ENCODE measurements at regions not wholly inside any gene's neighbourhood (a gene's known extent, or its start where the extent isn't known, plus 50 kb on each side); places are given as distances from the start of the nearest gene placed in this dataset.

GRCh38 chr13:109572389-109572788 lies 214.0 kb downstream of the IRS2 start:
- TF ChIP-seq, protein P1, sequence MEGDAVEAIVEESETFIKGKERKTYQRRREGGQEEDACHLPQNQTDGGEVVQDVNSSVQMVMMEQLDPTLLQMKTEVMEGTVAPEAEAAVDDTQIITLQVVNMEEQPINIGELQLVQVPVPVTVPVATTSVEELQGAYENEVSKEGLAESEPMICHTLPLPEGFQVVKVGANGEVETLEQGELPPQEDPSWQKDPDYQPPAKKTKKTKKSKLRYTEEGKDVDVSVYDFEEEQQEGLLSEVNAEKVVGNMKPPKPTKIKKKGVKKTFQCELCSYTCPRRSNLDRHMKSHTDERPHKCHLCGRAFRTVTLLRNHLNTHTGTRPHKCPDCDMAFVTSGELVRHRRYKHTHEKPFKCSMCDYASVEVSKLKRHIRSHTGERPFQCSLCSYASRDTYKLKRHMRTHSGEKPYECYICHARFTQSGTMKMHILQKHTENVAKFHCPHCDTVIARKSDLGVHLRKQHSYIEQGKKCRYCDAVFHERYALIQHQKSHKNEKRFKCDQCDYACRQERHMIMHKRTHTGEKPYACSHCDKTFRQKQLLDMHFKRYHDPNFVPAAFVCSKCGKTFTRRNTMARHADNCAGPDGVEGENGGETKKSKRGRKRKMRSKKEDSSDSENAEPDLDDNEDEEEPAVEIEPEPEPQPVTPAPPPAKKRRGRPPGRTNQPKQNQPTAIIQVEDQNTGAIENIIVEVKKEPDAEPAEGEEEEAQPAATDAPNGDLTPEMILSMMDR (IDR thresholded peaks at IDR 0.05) = no peak
- Histone ChIP-seq H3K9me3 (no peaks in the 10 kb centered on the region), H3K36me3 (no peaks in the 10 kb centered on the region), H3K4me1 (no peaks in the 10 kb centered on the region), H3K4me3 (no peak overlapping the region), H3K27me3 (no peaks in the 10 kb centered on the region), H3K27ac (no peak overlapping the region)
- DNase-seq = no peak
- intact Hi-C loops (cut with DNase I; ENCODE audit: low total_unique reads) = no loop called here

DNA sequence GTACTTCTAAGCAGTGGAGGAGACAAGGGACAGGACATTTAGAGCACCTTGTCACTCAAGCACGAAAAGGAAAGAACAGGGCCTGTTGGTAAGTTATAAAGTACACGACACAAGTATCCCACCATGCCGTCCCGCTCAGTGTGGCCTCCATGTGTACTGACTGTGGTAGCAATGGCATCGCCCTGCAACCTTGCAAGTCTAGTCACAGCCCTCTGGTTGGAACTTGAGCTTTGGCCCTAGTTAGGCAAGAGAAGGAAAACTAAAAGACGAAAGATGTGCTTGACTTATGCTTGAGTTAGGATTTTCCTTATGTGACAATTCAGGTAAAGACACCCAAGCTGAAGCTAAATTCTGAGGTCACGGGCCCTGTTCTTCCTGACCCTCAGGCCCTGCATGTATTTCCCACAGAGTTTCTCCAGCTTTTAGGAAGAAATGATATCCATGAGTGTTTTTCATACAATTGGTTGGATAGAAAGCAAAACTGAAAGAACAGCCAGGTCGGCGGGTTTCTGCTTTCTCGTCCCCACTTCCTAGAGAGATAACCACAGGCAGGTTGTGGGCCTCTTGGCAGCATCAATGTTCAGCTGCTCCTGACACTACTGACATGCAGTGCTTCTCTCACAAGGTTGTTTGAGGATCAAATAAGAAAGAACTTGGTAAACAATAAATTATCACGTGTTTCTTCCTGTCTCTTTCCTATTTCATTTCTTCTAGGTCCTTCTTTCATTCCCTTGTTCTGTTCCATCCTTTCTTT lies 216.2 kb downstream of the IRS2 start:
- DNase-seq = no peak
- Histone ChIP-seq H3K36me3 (no peaks in the 10 kb centered on the region), H3K4me3 (no peak overlapping the region), H3K9me3 (no peaks in the 10 kb centered on the region), H3K4me1 (no peaks in the 10 kb centered on the region), H3K27ac (no peak overlapping the region), H3K27me3 (no peaks in the 10 kb centered on the region)
- TF ChIP-seq, protein P1 (IDR thresholded peaks at IDR 0.05) = no peak
- intact Hi-C loops (cut with DNase I; ENCODE audit: low total_unique reads) = no loop called here

- H3K27ac ChIP-seq = no peak overlapping the region
- H3K27me3 ChIP-seq = no peaks in the 10 kb centered on the region
- no peak overlapping the region for H3K4me3 ChIP-seq
- TF ChIP-seq, protein P1 (IDR thresholded peaks at IDR 0.05) = no peak
- H3K9me3 ChIP-seq = no peaks in the 10 kb centered on the region
- intact Hi-C loops (cut with DNase I; ENCODE audit: low total_unique reads) = no loop called here
- H3K4me1 ChIP-seq = no peaks in the 10 kb centered on the region
- DNase-seq = no peak
- H3K36me3 ChIP-seq = no peaks in the 10 kb centered on the region
These were observed 218.0 kb downstream of the IRS2 start for GRCh38 chr13:109568339-109568818.

- Histone ChIP-seq H3K4me1 (no peaks in the 10 kb centered on the region), H3K27me3 (no peaks in the 10 kb centered on the region), H3K4me3 (no peak overlapping the region), H3K9me3 (no peaks in the 10 kb centered on the region), H3K27ac (no peak overlapping the region), H3K36me3 (no peaks in the 10 kb centered on the region)
- intact Hi-C loops (cut with DNase I; ENCODE audit: low total_unique reads) = no loop called here
- no peak for DNase-seq
- TF ChIP-seq, protein P1 (IDR thresholded peaks at IDR 0.05) = no peak
These were observed 219.1 kb downstream of the IRS2 start for GRCh38 chr13:109567315-109567714.

GRCh38 chr13:109565877-109566276 lies 220.5 kb downstream of the IRS2 start:
- no peak overlapping the region for H3K4me3 ChIP-seq
- no peaks in the 10 kb centered on the region for H3K9me3 ChIP-seq
- intact Hi-C loops (cut with DNase I; ENCODE audit: low total_unique reads) = no loop called here
- H3K36me3 ChIP-seq = no peaks in the 10 kb centered on the region
- H3K27ac ChIP-seq = no peak overlapping the region
- no peak for DNase-seq
- no peaks in the 10 kb centered on the region for H3K27me3 ChIP-seq
- H3K4me1 ChIP-seq = no peaks in the 10 kb centered on the region
- TF ChIP-seq, protein P1 (IDR thresholded peaks at IDR 0.05) = no peak
